HG02938 (cell line): ENCODE measurements at regions not wholly inside any gene's neighbourhood (a gene's known extent, or its start where the extent isn't known, plus 50 kb on each side); places are given as distances from the start of the nearest gene placed in this dataset.

Experiments
- ATAC-seq: cut with Tn5 transposase; IDR thresholded peaks from one replicate; pipeline ENCODE4 v1.9.1; 2021; ENCODE audit warnings: mild to moderate bottlenecking, moderate library complexity; ENCODE audit not compliant: unreplicated experiment

DNA sequence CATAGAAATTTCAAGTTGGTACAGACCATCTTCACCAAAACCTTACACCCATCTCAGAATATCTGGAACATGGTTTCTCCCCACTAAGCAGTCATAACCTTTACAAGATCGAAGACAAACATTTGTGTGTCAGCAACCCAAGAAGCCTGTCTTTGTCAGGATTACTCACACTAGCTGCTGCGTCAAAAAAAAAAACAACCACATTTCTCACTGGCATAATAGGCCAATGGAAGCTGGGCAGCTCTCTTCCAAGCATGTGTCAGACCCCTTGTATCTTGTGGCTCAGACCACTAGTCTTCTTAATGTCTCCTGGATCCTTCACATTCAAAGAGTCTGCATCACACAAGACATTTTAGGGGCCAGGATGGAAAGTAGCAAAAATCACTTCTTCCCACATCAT lies 266.9 kb upstream of the IGF1R start:
- ATAC-seq = no peak

GRCh38 chr15:98382139-98382538 lies 266.2 kb upstream of the IGF1R start:
- ATAC-seq = no peak

DNA sequence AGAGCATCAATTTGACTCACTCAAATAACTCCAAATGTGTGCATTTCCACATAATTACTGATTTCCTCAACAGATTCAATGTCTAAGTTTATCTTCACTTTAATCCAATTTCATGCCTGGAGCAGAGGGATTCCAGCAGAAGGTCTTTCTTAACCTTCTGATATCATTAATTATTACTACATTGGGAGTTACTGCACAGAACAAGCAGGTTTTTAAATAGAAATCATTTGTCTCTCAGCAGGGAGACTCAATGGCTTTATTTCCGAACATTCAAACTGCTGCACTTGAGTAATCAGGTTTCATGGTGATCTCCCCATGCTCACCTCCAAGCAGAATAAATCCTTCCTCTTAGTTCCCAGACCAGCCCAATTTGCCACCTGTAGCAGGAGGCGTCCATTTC lies 264.8 kb upstream of the IGF1R start:
- no peak for ATAC-seq

GRCh38 chr15:98384328-98385029 lies 263.9 kb upstream of the IGF1R start:
- ATAC-seq = no peak

- ATAC-seq = no peak
These were observed 262.5 kb upstream of the IGF1R start for GRCh38 chr15:98385752-98386381.

DNA sequence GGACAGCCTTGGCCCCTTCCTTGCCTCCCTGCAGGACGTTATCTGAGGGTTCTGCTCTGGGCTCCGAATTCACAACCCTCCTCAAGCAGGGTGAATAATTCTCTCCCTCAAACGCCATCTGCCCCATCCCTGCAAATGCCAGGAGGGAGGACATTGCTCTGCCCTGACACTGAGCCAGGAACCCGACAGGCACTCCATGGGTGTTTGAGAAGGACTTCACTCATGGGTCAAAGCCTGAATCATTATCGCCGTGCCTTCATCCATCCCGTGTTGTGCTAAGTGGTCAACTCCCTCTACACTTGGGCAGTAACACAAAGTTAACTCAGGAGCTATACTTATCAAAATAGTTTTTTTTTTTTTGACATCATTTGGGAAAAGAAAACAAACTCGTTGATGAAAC lies 261.8 kb upstream of the IGF1R start:
- no peak for ATAC-seq

DNA sequence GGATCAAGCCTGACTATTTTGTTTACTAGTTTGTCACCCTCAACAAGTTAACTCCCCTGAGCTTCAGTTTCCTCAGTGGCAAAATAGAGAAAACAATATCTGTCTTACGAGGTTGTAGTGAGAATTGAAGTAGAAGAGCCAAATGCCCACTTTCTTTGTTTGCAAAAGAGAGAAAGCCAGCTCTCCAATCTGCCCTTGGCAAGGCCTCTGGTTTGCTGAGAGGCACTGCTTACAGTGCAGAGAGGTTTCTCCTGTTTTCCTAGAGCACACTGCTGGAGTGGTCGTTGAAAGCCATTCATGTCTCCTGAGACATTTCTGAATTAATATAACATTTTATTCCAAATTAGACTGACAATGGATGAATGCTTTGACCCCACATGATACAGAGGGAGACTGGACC lies 260.5 kb upstream of the IGF1R start:
- no peak for ATAC-seq

DNA sequence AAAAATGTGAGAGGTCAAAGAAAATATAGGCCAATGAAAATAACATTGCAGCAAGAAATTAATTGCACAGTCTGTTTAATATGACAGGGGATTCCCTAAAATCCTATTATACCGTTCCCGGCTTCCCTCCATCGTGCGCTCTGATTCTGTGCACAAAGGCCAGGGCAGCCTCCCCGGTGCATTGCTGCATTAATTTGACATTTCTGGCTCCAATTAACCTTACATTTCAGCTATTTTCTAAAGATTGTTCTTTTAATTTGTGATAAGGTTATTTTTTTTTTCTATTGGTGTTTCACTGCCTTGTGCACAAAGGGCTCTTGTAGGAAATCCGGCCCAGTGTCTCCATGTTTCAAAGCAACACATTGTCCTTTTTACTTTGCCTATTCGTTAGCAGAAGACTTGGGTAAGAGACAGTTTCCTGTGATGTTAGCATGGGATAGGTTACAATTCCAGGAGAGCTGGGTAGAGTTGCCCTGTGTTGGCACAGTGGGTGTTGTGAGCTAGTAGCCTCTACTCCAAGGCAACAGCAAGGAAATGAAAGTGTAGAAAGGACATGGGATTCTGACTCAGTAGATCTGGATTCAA lies 257.3 kb upstream of the IGF1R start:
- ATAC-seq = no peak

- ATAC-seq = no peak
These were observed 256.8 kb upstream of the IGF1R start for GRCh38 chr15:98391568-98391967.

GRCh38 chr15:98393471-98393870 lies 254.9 kb upstream of the IGF1R start:
- ATAC-seq = no peak

DNA sequence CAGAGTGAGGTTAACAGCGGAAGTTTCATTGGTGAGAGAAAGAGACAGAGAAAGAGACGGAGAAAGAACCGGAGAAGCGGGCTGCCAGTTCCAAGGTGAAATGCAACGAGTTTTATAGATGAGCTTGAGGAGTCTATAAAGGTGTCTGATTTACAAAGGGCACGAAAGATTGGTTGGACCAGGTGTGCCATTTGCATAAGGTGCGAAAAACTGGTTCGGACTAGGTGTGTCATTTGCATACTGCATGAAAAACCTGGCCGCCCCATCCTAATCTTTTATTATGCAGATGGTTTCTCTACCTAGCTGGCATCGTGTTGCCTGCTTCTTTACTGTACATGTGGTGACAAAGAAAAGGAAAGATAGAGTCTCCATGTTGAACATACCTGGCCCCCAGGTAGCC lies 253.8 kb upstream of the IGF1R start:
- ATAC-seq = no peak

DNA sequence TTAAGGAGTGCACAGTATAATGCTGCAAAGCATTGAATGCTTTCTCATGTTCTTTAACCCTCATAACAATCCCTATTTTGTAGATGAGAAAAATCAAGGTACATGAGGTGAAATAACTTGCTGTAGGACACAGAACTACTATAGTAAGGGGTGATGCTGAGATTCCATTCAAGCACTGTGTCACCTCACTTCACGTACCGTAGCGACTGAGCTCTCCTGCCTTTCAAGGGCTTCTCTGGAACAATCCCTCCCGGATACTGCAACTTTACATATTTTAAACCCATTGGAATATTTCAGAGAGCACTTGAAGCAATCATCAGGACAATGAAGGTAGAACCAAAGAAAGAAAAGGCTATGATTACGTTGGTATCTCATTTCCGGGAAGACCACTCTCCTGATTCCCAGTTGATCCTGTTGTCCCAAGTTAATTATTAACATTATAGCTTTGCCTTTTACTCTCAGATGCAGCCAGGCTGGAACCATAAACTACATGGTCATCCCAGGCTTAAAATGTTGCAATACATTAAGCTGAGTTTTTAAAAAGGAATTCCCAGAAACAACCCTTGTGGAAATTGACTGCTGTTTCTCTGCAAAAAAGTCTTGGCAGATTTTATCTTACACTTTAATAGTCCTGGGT lies 252.2 kb upstream of the IGF1R start:
- no peak for ATAC-seq

- no peak for ATAC-seq
These were observed 250.9 kb upstream of the IGF1R start for GRCh38 chr15:98397419-98397818.

GRCh38 chr15:98398056-98398455 lies 250.3 kb upstream of the IGF1R start:
- no peak for ATAC-seq

- no peak for ATAC-seq
These were observed 249.5 kb upstream of the IGF1R start for GRCh38 chr15:98398886-98399285.

DNA sequence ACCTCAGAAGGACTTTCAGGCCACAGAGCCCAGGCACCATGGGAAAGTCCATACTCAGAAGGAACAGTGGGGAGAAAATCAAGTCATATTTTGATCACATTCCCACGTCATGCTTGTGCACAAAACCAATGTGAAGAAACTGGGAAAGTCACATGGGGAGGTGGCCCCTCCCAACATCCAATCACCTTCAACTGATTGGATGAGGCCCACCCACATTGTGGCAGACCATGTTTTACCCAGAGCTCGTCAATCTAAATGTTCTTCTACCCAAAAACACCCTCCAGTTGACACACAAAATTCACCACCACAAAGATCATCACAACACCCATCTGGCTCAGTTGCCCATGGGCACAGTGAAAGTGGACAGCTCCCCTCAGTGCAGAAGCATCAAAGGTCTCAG lies 248.2 kb upstream of the IGF1R start:
- no peak for ATAC-seq

DNA sequence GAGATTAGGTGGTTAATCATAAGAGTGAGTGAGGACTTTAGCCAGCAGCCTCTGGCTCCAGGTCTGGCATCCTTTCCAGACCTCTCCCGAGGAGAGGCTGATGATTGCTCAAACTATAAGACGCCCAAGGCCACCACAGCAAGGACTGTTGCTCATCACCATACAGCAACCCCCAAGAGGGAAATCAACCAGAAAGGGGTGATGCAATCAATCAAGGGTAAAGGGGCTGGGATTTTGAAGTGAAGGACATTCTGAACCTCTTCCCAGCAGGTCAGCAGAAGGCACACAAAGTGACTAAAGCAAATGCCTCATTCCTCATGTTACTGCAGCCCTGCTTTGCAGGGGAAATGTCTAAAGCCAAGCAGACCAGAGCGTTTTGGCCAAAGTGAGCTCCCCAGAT lies 247.3 kb upstream of the IGF1R start:
- no peak for ATAC-seq

DNA sequence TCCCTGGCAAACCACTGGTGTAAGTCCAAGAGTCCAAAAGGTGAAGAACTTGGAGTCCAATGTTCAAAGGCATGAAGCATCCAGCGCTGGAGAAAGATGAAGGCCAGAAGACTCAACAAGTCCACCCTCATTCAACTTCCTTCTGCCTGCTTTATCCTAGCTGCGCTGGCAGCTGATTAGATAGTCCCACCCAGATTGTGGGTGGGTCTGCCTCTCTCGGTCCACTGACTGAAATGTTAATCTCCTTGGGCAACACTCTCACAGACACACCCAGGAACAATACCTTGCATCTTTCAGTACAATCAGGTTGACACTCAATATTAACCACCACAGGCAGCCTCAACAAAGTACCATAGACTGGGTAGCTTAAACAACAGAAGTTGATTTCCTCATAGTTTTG lies 245.9 kb upstream of the IGF1R start:
- no peak for ATAC-seq

DNA sequence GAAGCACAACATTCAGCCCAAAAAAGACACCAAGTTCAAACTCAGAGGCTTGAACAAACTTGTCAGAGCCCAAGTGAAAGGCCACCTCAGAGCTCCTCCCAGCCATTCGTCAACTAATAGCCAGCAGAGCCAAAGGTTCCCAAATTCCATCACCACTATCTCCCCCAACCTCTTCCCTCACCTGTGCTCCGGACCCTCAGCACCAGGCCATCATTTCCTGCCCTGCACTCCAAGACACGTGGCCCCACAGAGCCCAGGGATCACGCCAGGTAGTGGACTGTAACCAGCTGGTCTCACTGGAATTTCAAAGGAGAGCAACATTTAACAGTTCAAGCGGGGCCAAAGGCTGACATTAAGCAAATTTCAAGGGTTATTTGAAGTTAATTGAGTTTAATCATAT lies 245.2 kb upstream of the IGF1R start:
- ATAC-seq = no peak

DNA sequence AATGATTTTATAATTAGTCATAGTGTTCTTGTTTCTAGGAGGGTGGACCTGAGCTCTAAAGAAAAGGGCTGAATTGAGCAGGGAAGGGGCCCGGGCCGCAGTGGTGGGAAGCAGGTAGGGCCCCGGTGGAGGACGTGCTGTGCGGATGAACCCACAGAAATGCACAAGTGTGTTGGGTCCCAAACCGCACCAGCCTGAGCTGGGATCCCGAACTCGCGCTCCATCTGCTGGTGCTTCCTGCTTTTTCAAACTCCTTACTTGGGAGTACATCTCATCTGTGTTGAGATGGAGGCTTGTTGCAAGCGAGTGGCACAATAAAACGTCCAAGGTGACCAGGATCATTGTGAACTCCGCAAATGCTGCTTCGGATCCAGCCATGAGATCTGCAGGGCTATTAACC lies 244.8 kb upstream of the IGF1R start:
- no peak for ATAC-seq

- ATAC-seq = no peak
These were observed 243.3 kb upstream of the IGF1R start for GRCh38 chr15:98405013-98405412.

GRCh38 chr15:98408231-98408630 lies 240.1 kb upstream of the IGF1R start:
- no peak for ATAC-seq
